Bronchial epithelial cell (primary cell): ENCODE measurements at regions not wholly inside any gene's neighbourhood (a gene's known extent, or its start where the extent isn't known, plus 50 kb on each side); places are given as distances from the start of the nearest gene placed in this dataset.
A peak's percentile ranks its signal among the peaks of the same experiment; 100 is the strongest.

Experiments used
- DNase-seq: peaks from one replicate; pipeline ENCODE4 v3.0.0-alpha.2; 2010; ENCODE audit warnings: low read depth
- FAIRE-seq: peaks from 2 replicates; lab custom pipeline; 2011; peaks lifted over from hg19 to GRCh38; lab: Jason Lieb, UNC
- H3K27me3 ChIP-seq: 2 replicates; pipeline ENCODE4 v1.5.1; 2011; ENCODE audit warnings: low read length; ENCODE audit not compliant: control insufficient read depth, insufficient read depth
- H3K36me3 ChIP-seq: 2 replicates; pipeline ENCODE4 v1.5.1; 2011; ENCODE audit warnings: low read length; ENCODE audit not compliant: control insufficient read depth, insufficient read depth
- H3K4me3 ChIP-seq: 2 replicates; pipeline ENCODE4 v1.5.1; 2011; ENCODE audit warnings: mild to moderate bottlenecking, low read depth, low read length, control low read depth
- TF ChIP-seq, protein P1 (sequence below): IDR thresholded peaks from 2 replicates; pipeline ENCODE4 v1.5.1; 2011; ENCODE audit warnings: mild to moderate bottlenecking, moderate library complexity, low read length, control low read depth, inconsistent platforms; ENCODE audit not compliant: insufficient read depth, severe bottlenecking

DNA sequence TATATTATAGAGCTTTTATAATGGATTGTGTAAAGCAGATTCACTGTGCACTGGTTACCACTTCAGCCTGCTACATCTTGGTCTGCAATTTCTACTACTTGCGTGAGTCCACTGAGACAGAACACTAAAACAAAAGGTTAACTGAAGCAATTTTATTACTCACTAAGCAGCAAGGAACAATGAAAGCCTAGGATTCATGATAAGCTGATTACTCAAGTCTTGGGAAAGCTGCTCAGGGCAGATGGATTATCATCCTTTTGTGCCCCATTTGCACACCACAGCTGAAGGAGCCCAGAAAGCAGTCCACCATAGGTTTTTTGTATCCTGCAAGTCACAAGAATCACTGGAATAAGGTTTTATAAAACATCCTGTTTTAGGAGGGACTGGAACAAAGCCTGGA lies 1215.2 kb upstream of the TMEFF2 start:
- H3K36me3 ChIP-seq, result no peaks in the 10 kb centered on the region
- H3K4me3 ChIP-seq, result no peak overlapping the region
- FAIRE-seq, result no peak
- H3K27me3 ChIP-seq, result no peaks in the 10 kb centered on the region
- DNase-seq, result peak; percentile 0
- TF ChIP-seq, protein P1, sequence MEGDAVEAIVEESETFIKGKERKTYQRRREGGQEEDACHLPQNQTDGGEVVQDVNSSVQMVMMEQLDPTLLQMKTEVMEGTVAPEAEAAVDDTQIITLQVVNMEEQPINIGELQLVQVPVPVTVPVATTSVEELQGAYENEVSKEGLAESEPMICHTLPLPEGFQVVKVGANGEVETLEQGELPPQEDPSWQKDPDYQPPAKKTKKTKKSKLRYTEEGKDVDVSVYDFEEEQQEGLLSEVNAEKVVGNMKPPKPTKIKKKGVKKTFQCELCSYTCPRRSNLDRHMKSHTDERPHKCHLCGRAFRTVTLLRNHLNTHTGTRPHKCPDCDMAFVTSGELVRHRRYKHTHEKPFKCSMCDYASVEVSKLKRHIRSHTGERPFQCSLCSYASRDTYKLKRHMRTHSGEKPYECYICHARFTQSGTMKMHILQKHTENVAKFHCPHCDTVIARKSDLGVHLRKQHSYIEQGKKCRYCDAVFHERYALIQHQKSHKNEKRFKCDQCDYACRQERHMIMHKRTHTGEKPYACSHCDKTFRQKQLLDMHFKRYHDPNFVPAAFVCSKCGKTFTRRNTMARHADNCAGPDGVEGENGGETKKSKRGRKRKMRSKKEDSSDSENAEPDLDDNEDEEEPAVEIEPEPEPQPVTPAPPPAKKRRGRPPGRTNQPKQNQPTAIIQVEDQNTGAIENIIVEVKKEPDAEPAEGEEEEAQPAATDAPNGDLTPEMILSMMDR, result no peak

DNA sequence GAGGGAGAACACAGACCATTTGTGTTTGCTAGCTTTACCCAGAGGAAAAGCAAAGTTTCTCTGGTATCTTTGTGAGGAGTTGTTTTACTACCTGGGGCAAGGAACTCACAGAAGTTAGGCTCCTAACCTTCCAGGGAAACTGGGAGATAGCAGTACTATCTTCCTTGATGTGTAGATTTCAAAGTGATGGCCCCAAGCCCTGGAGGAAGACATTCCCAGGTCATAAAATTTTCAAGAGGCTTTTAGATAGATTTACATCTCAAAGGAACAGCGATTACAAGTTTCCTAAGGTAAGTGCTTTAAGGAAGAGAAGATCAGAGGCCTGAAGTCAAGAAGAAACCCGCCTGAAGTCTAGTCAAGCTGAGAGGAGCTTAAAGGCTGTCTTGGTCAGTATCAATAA lies 1187.8 kb upstream of the TMEFF2 start:
- TF ChIP-seq, protein P1, result no peak

DNA sequence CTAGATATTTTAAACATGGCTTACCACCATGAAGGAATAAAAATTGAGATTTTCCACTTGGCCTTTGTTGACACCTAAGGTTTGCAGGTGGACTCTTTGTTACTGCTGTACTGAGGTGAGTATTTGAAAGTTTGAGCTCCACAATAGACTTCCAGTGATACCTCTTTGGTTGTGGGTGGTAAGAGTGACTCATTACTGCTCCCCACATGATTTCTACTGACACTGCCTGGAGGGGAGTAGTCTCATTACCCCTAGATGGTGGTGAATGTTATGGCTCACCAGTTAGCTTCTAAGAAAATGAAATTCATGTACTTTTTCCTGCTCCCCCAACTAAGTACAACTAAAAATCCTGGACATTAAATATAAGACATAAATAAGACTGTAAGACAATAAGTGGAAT lies 1183.1 kb upstream of the TMEFF2 start:
- H3K36me3 ChIP-seq, result no peaks in the 10 kb centered on the region
- no peak overlapping the region for H3K4me3 ChIP-seq
- TF ChIP-seq, protein P1, result no peak
- FAIRE-seq (no peak), DNase-seq (peak; percentile 13)
- H3K27me3 ChIP-seq, result no peaks in the 10 kb centered on the region

More for the DNA sequence above, 1187.8 kb upstream of the TMEFF2 start:
- Histone ChIP-seq H3K4me3 (no peak overlapping the region), H3K27me3 (no peaks in the 10 kb centered on the region), H3K36me3 (no peaks in the 10 kb centered on the region)
- no peak for FAIRE-seq
- no peak for DNase-seq

DNA sequence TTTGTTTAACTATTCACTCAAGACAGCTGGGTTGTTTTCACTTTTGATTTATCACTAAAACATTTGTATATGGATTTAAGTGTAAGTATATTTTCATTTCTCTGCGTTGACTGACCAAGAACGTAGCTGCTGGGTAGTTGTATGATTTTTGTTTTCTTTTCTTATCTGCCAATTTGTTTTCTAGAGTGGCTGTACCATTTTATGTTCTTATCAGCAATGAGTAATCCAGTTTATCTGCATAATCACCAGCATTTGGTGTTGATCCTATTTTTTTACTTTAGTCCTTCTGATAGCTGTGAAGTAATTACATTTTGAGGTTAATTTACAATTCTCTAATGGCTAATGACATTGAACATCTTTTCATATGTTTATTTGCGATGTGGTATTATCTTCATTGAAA lies 1178.4 kb upstream of the TMEFF2 start:
- FAIRE-seq (no peak), DNase-seq (no peak)
- TF ChIP-seq, protein P1, result no peak
- Histone ChIP-seq H3K27me3 (no peaks in the 10 kb centered on the region), H3K4me3 (no peak overlapping the region), H3K36me3 (no peaks in the 10 kb centered on the region)

DNA sequence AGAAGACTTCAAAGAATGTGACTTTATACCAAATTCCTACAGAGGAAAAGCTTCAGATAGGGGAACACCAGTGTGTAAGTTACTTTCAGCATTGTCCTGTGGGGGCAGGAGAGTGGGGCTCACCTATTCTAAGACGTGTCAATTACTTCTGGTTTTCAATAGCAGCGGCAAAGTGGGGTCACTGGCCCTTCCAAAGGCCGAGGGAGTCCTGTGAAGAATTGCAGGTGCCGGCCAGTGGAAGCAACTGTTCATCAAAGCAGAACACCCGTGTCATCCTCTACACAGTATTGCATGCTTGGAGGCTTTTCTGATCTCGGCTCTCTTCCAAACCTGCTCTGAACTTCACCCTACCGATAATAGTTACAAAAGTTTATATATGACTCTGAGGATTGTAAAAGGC lies 1176.5 kb upstream of the TMEFF2 start:
- Histone ChIP-seq H3K4me3 (no peak overlapping the region), H3K36me3 (no peaks in the 10 kb centered on the region), H3K27me3 (no peaks in the 10 kb centered on the region)
- TF ChIP-seq, protein P1, result no peak
- FAIRE-seq, result no peak
- no peak for DNase-seq

DNA sequence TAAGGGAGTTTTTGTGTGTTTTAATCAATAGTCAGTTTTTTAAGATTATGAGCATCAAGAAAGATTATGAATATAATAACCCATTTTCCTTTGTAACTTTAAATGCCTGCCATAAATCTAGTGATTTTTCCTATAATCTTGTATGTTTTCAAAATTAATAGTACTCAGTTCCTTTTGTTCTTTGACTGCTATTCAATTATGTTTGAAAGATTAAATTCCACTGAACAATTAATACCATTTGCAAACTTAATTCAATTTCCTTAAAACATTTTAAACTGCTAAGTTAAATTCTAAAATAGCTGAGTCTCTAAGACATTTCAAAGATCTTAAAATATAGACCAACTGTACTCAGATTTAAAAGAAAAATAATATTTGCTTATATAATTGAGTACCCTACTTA lies 1173.9 kb upstream of the TMEFF2 start:
- DNase-seq (no peak), FAIRE-seq (no peak)
- Histone ChIP-seq H3K36me3 (no peaks in the 10 kb centered on the region), H3K27me3 (no peaks in the 10 kb centered on the region), H3K4me3 (no peak overlapping the region)
- TF ChIP-seq, protein P1, result no peak
